ENCODE measurements at regions not wholly inside any gene's neighbourhood (a gene's known extent, or its start where the extent isn't known, plus 50 kb on each side); places are given as distances from the start of the nearest gene placed in this dataset.

- WGBS, 2 donors (ENCODE audit: low coverage in 1 of 2): 82 to 89% methylated on average over 4 of the region's 4 CpGs
- Histone ChIP-seq H3K27ac (no peak overlapping the region), H3K9me3 (no peaks in the 10 kb centered on the region), H3K36me3 (no peaks in the 10 kb centered on the region), H3K27me3 (no peaks in the 10 kb centered on the region), H3K4me3 (no peak overlapping the region), H3K4me1 (peaks cover 6 to 42% (median 9%) of the 10 kb centered on the region in 3 donors)
- TF ChIP-seq POLR2A (IDR thresholded peaks at IDR 0.05) (no peak), EP300 (IDR thresholded peaks at IDR 0.05) (no peak), POLR2AphosphoS5 (IDR thresholded peaks at IDR 0.05) (no peak)
- TF ChIP-seq, protein P1, sequence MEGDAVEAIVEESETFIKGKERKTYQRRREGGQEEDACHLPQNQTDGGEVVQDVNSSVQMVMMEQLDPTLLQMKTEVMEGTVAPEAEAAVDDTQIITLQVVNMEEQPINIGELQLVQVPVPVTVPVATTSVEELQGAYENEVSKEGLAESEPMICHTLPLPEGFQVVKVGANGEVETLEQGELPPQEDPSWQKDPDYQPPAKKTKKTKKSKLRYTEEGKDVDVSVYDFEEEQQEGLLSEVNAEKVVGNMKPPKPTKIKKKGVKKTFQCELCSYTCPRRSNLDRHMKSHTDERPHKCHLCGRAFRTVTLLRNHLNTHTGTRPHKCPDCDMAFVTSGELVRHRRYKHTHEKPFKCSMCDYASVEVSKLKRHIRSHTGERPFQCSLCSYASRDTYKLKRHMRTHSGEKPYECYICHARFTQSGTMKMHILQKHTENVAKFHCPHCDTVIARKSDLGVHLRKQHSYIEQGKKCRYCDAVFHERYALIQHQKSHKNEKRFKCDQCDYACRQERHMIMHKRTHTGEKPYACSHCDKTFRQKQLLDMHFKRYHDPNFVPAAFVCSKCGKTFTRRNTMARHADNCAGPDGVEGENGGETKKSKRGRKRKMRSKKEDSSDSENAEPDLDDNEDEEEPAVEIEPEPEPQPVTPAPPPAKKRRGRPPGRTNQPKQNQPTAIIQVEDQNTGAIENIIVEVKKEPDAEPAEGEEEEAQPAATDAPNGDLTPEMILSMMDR (IDR thresholded peaks at IDR 0.05): no peak
- ATAC-seq: no peak
Measured at GRCh38 chr6:139753198-139753861, 378.9 kb upstream of the CITED2 start.

GRCh38 chr6:139752086-139752485, 377.6 kb upstream of the CITED2 start:
- Histone ChIP-seq H3K27me3 (no peaks in the 10 kb centered on the region), H3K36me3 (no peaks in the 10 kb centered on the region), H3K9me3 (no peaks in the 10 kb centered on the region), H3K4me3 (no peak overlapping the region), H3K27ac (no peak overlapping the region), H3K4me1 (peaks cover 6 to 30% (median 6%) of the 10 kb centered on the region in 3 donors)
- WGBS, 2 donors (ENCODE audit: low coverage in 1 of 2): 93 to 100% methylated on average over 2 of the region's 2 CpGs
- ATAC-seq: no peak
- TF ChIP-seq POLR2A (IDR thresholded peaks at IDR 0.05) (no peak), EP300 (IDR thresholded peaks at IDR 0.05) (no peak), POLR2AphosphoS5 (IDR thresholded peaks at IDR 0.05) (no peak)
- TF ChIP-seq, protein P1 (IDR thresholded peaks at IDR 0.05): no peak

- TF ChIP-seq, protein P1 (IDR thresholded peaks at IDR 0.05): no peak
- TF ChIP-seq POLR2A (IDR thresholded peaks at IDR 0.05): no peak
- TF ChIP-seq POLR2AphosphoS5 (IDR thresholded peaks at IDR 0.05): no peak
- TF ChIP-seq EP300 (IDR thresholded peaks at IDR 0.05): no peak
- no peaks in the 10 kb centered on the region for H3K9me3 ChIP-seq
- no peak for ATAC-seq
- no peak overlapping the region for H3K4me3 ChIP-seq
- no peak overlapping the region for H3K27ac ChIP-seq
- H3K4me1 ChIP-seq: peaks cover 6 to 23% (median 6%) of the 10 kb centered on the region in 3 donors
- WGBS, 2 donors (ENCODE audit: low coverage in 1 of 2): 92 to 96% methylated on average over 2 to 3 of the region's 3 CpGs
- H3K36me3 ChIP-seq: no peaks in the 10 kb centered on the region
- no peaks in the 10 kb centered on the region for H3K27me3 ChIP-seq
Measured at GRCh38 chr6:139751179-139751578, 376.7 kb upstream of the CITED2 start.

GRCh38 chr6:139748353-139749146, 374.1 kb upstream of the CITED2 start:
- WGBS, 2 donors (ENCODE audit: low coverage in 1 of 2): 66 to 86% methylated on average over 4 to 5 of the region's 5 CpGs
- peaks cover 0 to 5% (median 0%) of the 10 kb centered on the region in 3 donors for H3K4me1 ChIP-seq
- no peak for ATAC-seq
- H3K27ac ChIP-seq: no peak overlapping the region
- no peaks in the 10 kb centered on the region for H3K27me3 ChIP-seq
- no peak for TF ChIP-seq POLR2AphosphoS5 (IDR thresholded peaks at IDR 0.05)
- no peak for TF ChIP-seq EP300 (IDR thresholded peaks at IDR 0.05)
- TF ChIP-seq, protein P1 (IDR thresholded peaks at IDR 0.05): no peak
- no peak for TF ChIP-seq POLR2A (IDR thresholded peaks at IDR 0.05)
- H3K9me3 ChIP-seq: no peaks in the 10 kb centered on the region
- no peaks in the 10 kb centered on the region for H3K36me3 ChIP-seq
- H3K4me3 ChIP-seq: no peak overlapping the region
